HG03521 (cell line): ENCODE measurements at regions not wholly inside any gene's neighbourhood (a gene's known extent, or its start where the extent isn't known, plus 50 kb on each side); places are given as distances from the start of the nearest gene placed in this dataset.

ENCODE experiments used
- ATAC-seq: cut with Tn5 transposase; IDR thresholded peaks from one replicate; pipeline ENCODE4 v1.9.1; 2021; ENCODE audit warnings: mild to moderate bottlenecking, moderate library complexity; ENCODE audit not compliant: unreplicated experiment

DNA sequence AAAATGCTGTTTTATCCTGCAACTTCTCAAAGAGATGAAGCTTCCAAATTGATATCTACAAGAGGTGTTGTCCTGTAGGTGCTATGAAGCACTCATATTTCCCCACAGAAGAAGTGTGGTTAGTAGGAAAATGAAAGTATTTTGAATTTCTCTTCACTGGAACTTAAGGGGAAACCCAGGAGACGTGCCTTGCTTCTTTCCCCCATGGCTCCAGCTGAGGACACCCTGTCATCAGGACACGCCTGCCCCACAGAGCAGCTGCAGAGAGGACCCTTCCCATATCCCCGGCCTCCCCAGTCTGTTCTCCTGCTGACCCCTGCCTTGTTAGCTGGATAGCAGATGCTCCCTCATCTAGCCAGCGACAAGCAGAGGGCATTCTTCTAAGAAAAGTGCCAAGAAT is 371.3 kb downstream of the COG6 start:
- ATAC-seq: peak; percentile 8

DNA sequence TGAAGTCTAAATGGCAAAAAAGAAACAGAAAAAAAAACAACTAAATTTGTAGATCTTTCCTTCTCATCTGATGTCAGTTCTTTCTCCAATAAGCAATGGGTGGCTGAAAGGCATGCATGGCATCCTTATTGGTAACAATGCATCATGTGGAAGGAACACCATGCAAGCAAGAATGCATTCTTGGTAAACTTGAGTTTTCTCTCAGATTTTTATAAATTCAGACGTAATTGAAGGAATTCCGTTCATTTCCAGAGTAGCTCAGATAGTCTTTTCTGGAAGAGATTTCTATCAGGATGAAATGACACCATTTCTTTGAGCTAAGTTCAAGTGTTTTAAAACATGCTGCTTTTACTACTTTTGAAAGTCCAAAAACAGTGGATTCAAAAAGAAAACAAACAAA is 373.0 kb downstream of the COG6 start:
- ATAC-seq: no peak

DNA sequence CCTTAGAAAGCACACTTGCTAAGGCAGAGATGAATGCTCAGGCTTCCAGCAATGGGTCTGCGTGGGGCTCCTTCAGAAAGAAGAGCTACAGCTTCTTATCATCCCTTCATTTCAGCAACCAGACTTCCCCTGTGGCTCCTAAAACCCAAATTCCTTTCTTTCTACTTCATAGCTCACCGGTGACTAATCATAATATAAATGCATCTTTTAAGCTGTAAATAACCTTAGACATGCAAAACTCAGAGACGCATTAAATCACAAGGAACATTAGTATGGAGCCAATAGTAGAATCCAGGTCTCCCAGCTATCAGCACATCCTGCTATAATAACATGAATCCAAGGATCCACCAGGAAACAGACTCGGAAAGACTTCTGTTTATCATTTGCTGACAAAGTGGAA is 375.6 kb downstream of the COG6 start:
- ATAC-seq: no peak

DNA sequence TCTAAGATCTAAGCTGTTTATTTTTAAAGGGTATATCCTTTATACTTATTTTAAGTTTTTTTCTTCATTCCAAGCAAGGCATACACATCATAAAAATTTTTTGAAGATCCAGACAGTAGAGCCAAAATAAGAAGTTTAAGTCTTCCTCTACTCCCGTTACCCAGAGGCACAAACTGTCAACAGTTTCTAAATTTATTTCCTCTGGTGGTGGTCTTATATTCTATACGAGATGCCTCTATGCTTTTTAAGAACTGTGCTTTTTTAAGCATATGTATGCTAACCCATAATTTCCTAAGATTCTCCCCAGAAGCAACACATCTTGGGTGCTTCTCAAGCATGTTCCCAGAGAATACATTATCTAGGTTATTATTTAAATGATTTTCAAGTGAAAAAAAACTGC is 383.6 kb downstream of the COG6 start:
- no peak for ATAC-seq

DNA sequence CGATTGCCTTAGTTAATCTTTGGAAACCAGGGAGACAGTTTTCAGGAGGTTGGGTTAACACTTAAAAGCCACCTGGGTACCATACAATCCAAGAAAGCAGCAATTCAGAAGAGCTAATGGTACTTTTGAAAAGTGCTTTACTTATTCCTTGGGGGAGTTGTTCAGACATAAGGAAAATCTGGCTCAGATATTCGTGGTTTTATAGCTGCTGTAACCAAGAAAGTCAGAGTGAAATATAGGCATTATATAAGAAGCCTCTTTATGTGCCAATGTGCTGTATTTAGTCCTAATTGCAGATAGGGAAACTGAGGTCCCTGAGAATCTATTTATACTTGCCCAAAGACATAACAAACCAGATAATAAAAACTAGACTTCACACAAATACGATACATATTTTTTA is 387.5 kb downstream of the COG6 start:
- ATAC-seq: no peak

DNA sequence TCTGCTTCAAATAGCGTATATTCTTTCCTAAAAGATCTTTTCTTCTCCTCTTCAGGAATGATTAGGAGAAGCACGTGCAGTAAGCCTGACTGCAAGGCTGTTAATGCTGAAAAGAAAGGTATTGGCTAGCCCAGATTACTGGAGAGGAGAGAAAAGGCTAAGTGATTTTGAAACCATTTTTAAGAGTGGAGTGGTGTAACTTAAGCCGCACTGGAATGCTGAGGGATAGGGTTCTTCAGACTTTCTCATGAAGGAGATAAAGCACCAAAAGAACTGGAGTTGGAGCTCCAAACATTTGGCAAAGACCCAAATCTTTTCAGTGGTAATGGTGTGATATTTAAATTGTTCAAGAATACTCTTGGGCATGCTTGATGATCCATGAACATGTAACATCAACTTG is 388.3 kb downstream of the COG6 start:
- no peak for ATAC-seq

DNA sequence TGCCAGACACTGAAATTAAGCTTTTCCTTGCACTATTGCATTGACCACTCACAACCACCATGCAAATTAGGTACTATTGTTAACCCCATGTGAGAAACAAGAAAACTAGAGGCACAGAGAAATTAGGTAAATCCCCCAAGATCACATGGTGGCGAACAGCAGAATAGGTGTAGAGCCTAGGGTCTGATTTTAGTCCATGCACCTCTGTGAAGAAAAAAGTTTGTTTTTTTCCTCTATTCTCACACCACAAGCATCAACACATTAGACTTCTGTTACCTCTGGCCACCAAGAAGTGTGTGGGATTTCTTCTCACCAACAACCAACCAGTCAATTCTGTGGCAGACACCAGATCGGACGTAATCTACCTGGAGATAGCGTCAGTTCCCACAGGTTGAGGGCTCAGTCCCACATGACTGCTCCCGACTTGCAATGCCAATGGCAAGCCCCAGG is 391.9 kb downstream of the COG6 start:
- ATAC-seq: peak; percentile 91

DNA sequence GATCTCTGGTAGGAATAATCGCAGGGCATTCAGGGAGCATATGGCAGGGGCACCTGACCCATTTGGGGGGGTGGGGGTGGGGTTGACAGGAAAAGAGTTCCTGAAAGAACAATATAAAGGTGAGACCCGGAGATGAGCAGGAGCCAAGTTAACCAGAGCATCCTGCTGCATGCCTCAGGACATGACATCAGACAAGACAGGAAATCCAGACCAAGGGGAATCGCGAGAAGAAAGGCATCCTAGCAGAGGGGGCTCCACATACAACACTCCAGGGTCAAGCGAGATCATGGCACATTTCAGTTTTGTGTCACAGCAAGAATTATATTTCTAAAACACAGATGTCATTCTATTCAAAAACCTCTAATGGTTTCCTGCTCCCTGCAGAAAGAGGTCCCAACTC is 393.1 kb downstream of the COG6 start:
- ATAC-seq: no peak

DNA sequence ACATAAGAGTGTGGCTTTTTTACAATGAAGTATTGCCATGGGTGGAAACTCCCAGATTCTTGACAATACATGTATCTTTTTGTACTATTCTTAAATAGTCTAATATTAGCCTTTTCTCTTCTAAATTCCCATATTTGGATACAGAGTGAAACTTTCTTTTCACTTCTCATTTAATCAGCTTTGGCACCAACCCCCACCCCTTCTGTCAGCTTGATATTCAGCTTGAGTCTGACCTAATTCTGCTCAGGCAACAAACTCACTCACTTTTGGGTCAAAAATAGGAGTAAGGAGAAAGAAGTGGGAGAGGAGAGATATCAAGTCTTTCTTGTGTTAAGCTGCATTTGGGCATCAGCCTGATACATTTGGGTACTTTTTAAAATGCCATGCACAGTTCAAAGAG is 397.5 kb downstream of the COG6 start:
- no peak for ATAC-seq

DNA sequence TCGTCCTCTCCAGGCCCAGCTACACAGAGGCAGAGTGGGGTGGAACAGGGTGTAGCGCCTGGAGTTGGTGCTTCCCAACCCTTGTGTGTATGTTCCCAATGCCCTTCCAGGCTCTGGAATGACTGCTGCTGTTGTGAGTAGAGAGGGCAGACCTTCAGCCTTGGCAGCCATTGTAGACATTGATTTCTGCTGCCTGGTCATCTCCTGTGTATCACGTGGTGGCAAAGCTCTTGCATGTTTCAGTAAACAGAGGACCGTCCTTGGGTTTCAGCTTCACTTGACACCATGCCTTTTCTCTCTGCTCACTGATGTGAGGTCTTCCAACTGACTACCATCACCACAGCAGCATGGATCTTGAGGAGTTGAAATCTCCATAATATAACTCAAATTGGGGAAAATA is 397.9 kb downstream of the COG6 start:
- no peak for ATAC-seq

DNA sequence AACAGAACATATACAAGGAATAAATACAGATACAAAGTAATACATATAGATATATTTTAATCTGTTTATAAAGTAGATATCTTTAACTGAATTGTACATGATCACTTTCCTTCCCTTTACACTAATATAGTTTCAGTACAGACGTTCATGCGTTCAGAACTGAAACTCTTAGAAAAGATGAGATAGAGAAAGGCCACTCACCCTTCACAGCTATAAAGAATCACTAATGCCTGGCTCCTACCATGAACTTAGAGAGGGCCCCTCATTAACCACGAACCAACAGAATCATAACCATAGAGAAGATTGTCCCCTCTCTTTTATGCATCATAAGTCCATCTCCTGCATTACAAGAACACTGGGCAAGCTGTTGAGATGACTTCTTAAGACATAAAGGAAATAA is 399.0 kb downstream of the COG6 start:
- ATAC-seq: peak; percentile 55

DNA sequence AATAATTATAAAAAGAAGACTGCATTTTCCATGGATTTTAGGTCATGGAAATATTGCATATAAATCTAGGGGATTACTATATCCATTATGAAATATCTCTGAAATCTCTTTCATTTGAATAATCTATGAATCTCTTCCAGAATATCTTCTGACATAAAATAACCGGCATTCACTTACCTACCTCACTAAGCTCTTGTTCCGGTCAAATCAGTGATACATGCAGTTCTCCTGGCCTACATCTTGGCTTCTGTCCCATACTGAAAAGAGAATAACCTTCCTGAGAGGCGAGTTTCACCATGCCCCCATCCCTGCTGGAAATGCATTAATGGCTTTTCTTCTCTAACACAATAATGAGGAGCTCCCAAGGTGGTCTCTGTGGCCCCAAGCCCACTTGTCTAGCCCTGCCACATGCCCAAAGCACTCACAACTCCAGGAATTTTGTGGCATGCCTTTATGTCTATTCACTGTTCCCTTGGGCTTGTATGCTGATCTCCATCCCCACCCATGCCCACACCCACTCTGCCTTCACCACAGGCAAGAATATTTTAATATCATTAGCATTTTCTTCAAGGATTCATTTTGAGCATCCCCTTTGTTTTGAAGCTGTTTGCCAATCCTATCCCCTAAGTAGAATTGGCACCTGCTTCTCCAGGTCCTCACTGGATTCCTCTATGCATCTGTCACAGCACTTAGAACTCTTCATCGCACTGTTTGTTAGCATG is 401.6 kb downstream of the COG6 start:
- no peak for ATAC-seq

DNA sequence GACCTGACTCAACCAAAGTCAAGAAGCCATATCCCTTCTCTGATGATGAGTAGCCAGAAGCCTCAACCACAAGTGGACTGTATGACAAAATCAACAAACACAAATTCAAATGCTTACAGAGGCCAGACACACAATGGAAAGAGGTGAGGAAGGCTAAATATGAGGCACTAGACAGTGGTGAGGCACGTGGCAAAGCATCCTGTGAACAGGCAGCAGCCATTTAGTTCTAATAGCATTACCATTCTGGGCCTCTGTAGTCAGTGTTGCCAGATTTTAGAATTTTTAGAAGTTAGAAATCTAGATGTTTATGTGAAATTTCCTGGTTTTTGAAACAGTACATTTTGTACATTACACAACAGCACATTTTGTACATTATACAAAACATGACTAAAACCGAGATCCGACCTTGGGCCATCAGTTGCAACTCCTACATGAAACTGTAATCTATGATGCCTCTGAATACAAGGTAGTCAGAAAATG is 403.3 kb downstream of the COG6 start:
- no peak for ATAC-seq

DNA sequence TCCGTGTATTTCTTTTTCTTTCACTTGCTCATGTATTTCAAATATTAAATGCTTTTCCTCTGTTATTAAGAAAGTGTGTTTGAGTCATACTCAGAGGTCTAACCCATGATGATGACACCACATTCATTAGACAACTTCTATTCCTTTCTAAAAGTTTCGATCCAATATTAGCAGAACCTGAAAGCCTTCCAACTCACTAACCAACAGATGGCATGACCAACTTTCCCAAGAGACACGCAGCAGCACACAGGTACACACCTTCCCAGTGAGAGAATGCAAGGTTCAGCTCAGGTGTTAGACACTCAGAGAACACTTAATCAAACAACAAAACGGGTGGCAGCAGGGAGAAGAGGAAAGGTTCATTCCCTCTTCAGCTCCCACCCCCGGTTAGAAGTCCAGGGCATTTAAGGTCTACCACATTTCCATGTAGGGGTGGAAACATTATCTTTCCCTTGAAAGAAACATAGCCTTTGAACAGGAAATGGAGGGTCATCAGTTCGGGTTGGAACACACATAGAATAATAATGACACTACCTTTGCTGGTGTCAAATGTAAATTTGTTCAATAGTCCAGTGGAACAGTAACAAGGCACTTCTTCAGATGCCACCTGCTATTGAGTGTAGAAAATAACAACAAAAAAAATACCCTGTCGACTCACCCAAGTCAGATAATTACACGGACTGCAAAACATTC is 404.2 kb downstream of the COG6 start:
- no peak for ATAC-seq

DNA sequence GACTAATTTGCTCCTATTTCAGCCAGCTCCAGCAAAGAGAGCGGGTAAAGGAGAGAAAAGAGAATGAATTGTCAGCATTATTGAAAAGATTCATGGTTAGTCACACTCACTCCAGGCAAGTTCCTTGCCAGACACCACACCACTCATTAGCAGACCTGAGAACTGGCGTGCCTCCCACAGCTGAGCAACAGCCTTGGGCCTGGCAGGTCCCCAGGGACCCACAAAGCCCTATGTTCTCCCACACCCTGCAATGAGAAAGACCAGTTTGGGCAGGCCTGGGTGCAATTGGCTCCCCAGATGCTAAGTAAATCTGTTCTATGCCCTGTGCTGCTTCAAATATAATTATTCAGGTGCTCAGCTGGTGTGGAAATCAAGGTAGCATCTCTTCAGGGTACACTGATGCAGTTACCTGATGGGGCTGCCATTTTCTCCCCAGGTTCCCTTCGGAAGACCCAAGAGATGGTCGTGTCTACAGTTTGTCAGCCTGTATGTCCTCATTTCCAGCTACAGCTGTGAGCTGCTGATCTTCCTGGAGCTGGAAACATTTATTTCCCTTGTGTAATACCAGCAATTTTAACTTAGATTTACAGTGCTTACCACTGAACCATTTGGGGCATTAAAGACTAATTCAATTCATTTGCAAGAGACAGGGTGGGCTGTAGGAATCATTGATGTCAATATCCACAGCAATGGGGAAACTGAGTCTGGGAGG is 405.0 kb downstream of the COG6 start:
- ATAC-seq: peak; percentile 83

DNA sequence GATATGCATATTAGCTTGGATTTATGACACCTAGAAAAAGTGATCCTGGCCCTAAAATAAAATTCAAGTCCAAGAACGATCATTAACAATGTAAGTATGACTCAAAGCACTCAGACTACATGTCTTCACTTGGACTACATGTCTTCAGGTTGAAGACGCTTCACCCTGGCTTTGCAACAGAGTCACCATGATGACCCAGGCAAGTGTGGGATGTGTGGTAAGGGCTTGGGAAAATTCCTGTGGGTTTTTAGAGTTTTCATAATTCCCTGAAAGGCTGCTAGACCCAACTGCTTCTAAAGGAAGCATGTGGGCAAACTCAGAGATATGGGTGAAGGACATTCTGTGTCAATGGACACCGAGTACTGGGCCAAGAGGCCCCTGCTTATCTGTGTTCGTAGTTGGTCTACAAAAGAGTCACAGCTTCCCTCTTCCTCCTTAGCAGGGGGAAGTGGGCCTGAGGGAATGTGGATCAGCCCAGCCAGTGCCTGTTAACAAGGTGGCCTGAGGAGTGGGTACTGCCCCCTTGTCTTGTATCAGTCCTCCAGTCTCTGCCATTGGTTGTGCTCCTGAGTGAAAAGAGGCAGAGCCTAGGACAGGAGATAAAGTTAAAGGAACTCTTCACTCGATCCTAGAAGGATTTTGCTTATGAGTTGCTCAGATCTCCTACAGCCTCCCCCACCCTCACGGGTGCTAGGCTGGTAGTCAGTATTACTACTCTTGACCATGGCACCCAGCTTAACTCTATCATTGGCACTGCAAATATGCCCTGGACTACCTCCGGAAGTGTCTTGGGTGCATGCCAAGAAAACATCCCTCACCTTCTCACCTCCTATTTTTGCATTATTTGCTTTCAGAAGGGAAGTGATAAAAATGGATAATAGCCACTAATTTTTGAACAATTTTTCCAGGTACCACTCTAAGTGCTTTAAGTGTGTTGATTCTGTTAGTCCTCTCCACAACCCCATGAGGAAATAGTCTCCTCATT is 406.3 kb downstream of the COG6 start:
- ATAC-seq: no peak

DNA sequence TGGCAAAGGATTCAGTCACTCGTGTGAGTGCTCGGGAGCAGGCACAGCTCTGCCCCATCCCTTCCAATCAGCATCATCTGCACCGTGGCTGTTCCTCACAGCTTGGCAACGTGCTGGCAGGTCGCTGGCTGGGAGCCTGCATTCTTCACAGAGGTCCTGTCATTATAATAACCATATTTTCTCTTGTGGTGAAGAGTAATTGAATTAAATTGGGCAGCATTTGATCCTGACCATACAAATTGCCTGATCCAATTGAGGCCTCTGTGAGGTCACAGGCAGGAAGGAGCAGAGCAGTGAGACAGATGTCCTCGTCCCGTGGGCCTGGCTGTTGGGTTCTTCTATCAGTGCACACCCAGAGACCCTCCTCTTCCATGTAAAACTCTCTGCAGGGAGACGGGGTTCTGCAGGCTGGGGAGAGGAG is 407.8 kb downstream of the COG6 start:
- no peak for ATAC-seq

DNA sequence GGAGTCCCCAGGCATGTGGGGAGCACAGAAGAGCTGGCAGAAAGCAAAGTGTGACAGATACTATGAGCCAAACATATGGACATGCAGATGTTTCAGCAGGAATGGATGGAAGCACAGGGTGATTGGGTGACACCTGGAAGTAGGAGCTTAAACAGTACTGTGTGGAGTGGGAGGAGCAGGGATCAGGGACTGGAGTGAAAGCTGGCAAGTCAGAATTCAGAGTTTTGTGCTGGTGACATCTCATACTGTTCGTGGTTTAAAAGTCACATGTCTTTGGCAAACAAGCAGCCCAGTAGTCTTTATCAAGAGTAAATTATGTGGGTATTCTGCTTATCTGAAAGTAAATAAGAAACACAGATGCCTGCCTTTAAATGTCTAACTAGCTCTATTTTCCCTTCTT is 408.2 kb downstream of the COG6 start:
- no peak for ATAC-seq

DNA sequence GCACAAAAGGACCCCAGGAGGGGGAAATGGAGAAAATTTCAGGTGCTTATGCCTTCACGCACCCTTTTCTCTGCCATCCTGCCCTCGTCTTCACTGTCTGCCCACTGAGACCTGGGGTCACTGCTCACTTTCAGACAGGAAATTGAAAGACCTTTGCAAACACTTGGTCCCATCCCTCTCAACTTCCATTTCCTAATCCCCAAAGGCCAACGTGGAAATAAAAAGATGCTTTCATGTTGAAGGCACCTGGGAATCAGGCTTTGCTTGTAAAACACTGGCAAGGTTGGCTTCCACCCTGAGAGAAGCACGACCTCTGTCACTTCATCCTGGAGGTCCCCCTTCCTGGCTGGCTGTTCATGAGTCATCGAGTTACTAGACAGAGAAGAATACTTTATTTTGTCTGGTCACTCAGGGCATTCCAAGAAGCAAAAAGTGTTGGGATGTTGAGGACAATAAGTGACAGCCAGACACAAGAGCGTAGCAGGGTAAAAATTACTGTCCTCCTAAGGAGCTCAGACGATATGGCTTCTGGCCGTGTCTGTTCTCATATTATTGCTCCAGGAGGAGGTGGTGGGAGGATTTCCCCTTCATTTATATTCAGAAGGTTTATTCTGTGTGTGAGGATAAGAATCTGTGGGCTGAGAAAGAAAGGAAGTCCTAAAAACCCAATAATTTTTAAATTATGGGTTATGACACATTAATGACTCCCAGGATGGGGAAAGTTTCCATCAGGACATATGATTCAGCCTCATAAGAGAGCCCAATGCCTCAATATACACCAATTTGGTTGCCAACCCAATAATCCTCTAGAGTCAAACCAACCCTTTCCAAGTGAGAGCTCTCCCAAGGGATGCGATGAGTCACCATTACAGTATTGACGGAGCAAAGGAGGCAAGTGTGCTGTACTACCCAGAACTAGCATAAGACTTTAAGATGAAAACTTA is 409.0 kb downstream of the COG6 start:
- no peak for ATAC-seq
